B cell (primary cell): ENCODE measurements at regions not wholly inside any gene's neighbourhood (a gene's known extent, or its start where the extent isn't known, plus 50 kb on each side); places are given as distances from the start of the nearest gene placed in this dataset.

Experiments
- ATAC-seq: fragments of 200-7000 bp; cut with Tn5 transposase; one replicate; pipeline ENCODE4 v1.10.0; 2021; ENCODE audit warnings: low read depth, mild to moderate bottlenecking, moderate number of reproducible peaks, moderate library complexity
- CTCF ChIA-PET: fragments of 350-600 bp; sonication (Branson Sonifier 250); formaldehyde crosslinking; loops from one replicate; lab custom pipeline; 2021; ENCODE audit warnings: antibody characterized with exemption, inconsistent platforms; lab: Charles Lee
- POLR2A ChIA-PET: fragments of 350-600 bp; sonication (Branson Sonifier 250); formaldehyde crosslinking; loops from one replicate; lab custom pipeline; 2021; ENCODE audit warnings: antibody characterized with exemption; lab: Charles Lee
- DNase-seq: peaks from one replicate; pipeline ENCODE4 v3.0.0; 2013
- H2AFZ ChIP-seq: 2 replicates; pipeline ENCODE4 v1.6.1; 2012; ENCODE audit warnings: mild to moderate bottlenecking, low read depth, low read length; ENCODE audit not compliant: insufficient read depth, poor library complexity, severe bottlenecking
- H3K27ac ChIP-seq, 2 donors: 1 replicate in 1 of 2; 2 replicates in 1 of 2; pipeline ENCODE4 v1.5.1; 2012 to 2013; ENCODE audit warnings: low read length in 2 of 2, mild to moderate bottlenecking in 2 of 2, moderate library complexity in 1 of 2
- H3K27me3 ChIP-seq, 4 experiments: fragments of 200-600 bp in 1 of 4; sonication (generic) in 1 of 4; replicated peaks in 1 of 4; 1 replicate in 2 of 4; 2 replicates in 2 of 4; pipeline versions ENCODE4 v1.6.1 to v1.7.0; 2013 to 2016; ENCODE audit warnings: low read length in 3 of 4, mild to moderate bottlenecking in 2 of 4, mixed read lengths in 1 of 4, moderate library complexity in 1 of 4; ENCODE audit not compliant: insufficient read depth in 4 of 4, control insufficient read depth in 3 of 4; ENCODE audit errors: control extremely low read depth in 1 of 4
- H3K36me3 ChIP-seq, 2 experiments: replicated peaks in 1 of 2; 1 replicate in 1 of 2; 2 replicates in 1 of 2; pipeline versions ENCODE4 v1.6.1 to v1.7.1; 2013; ENCODE audit warnings: low read length in 1 of 2; ENCODE audit not compliant: insufficient read depth in 2 of 2, control insufficient read depth in 1 of 2; ENCODE audit errors: control extremely low read depth in 1 of 2, extremely low read depth in 1 of 2
- H3K4me1 ChIP-seq, 2 donors: fragments of 200-600 bp in 1 of 2; sonication (generic) in 1 of 2; 1 replicate in 1 of 2; 2 replicates in 1 of 2; pipeline versions ENCODE4 v1.5.1 to v1.6.1; 2013 to 2017; ENCODE audit warnings: low read length in 2 of 2; ENCODE audit not compliant: control insufficient read depth in 2 of 2, insufficient read depth in 2 of 2
- H3K4me2 ChIP-seq: replicated peaks from 2 replicates; pipeline ENCODE3; 2012; ENCODE audit warnings: mild to moderate bottlenecking, low read depth, low read length; ENCODE audit not compliant: poor library complexity, severe bottlenecking
- H3K4me3 ChIP-seq, 5 experiments: fragments of 200-600 bp in 1 of 5; sonication (generic) in 1 of 5; 1 replicate in 3 of 5; 2 replicates in 2 of 5; pipeline versions ENCODE4 v1.5.1 to v1.7.0; 2011 to 2016; ENCODE audit warnings: low read length in 4 of 5, mild to moderate bottlenecking in 4 of 5, low read depth in 2 of 5, control low read depth in 1 of 5, moderate library complexity in 1 of 5; ENCODE audit not compliant: insufficient read depth in 1 of 5; ENCODE audit errors: control extremely low read depth in 1 of 5, extremely low read depth in 1 of 5
- H3K79me2 ChIP-seq: fragments of 200-600 bp; sonication (generic); one replicate; pipeline ENCODE4 v1.6.0; 2016; ENCODE audit warnings: low read length; ENCODE audit not compliant: control insufficient read depth, insufficient read depth
- H3K9ac ChIP-seq: fragments of 200-600 bp; sonication (generic); 2 replicates; pipeline ENCODE4 v1.6.1; 2017; ENCODE audit warnings: mild to moderate bottlenecking, low read length, moderate library complexity
- H3K9me3 ChIP-seq, 3 donors: one replicate each; pipeline versions ENCODE4 v1.6.1 to v1.7.1; 2013; ENCODE audit warnings: low read length in 2 of 3; ENCODE audit not compliant: control insufficient read depth in 2 of 3, insufficient read depth in 1 of 3; ENCODE audit errors: control extremely low read depth in 1 of 3
- H4K20me1 ChIP-seq: 2 replicates; pipeline ENCODE4 v1.6.0; 2012; ENCODE audit warnings: mild to moderate bottlenecking, low read length; ENCODE audit not compliant: insufficient read depth, control insufficient read depth, poor library complexity, severe bottlenecking
- H3K27ac Mint-ChIP-seq: one replicate; pipeline ENCODE4 v1.8.0; 2021; ENCODE audit warnings: mixed read lengths
- H3K27me3 Mint-ChIP-seq: one replicate; pipeline ENCODE4 v1.8.0; 2021; ENCODE audit warnings: mixed read lengths
- H3K4me1 Mint-ChIP-seq: one replicate; pipeline ENCODE4 v1.8.0; 2021; ENCODE audit warnings: mixed read lengths
- H3K4me3 Mint-ChIP-seq: one replicate; pipeline ENCODE4 v1.8.0; 2021; ENCODE audit warnings: mixed read lengths
- H3K9me3 Mint-ChIP-seq: one replicate; pipeline ENCODE4 v1.8.0; 2022; ENCODE audit warnings: mixed read lengths; ENCODE audit not compliant: insufficient read depth
- EZH2 ChIP-seq: IDR thresholded peaks from 2 replicates; pipeline ENCODE4 v1.6.1; 2012; ENCODE audit warnings: borderline replicate concordance, low read depth, mild to moderate bottlenecking, moderate library complexity, low read length; ENCODE audit not compliant: insufficient read depth, poor library complexity, severe bottlenecking
- WGBS: methylation state at CpG from one replicate; pipeline ENCODE4 v1.1.5; 2013; ENCODE audit warnings: missing lambda C conversion rate; ENCODE audit not compliant: insufficient coverage; 5-methylcytosine and 5-hydroxymethylcytosine counted together
- intact Hi-C: fragments of 100-400 bp; cut with micrococcal nuclease; formaldehyde crosslinking; loops from one replicate; pipeline ENCODE4 v1.10.0; 2022
- TF ChIP-seq, protein P1 (sequence below): fragments of 200-600 bp; IDR thresholded peaks from one replicate; pipeline ENCODE4 v1.8.0; 2022; ENCODE audit warnings: antibody characterized with exemption, mild to moderate bottlenecking

GRCh38 chr9:81789721-81790120, 100.4 kb upstream of the TLE1 start:
- intact Hi-C loops = no loop called here
- ChIA-PET CTCF (no interaction called here), POLR2A (no interaction called here)
- Histone ChIP-seq H3K9me3 (peaks cover 0 to 13% (median 0%) of the 10 kb centered on the region in 3 donors), H3K79me2 (no peaks in the 10 kb centered on the region), H3K9ac (no peak overlapping the region), H3K27ac (no peak overlapping the region), H3K4me1 (no peaks in the 10 kb centered on the region), H3K36me3 (no peaks in the 10 kb centered on the region), H4K20me1 (no peaks in the 10 kb centered on the region), H2AFZ (no peak overlapping the region), H3K4me3 (no peak overlapping the region), H3K4me2 (no peak overlapping the region), H3K27me3 (no peaks in the 10 kb centered on the region)
- WGBS = no CpG with 5 or more reads among the region's 1 CpG
- TF ChIP-seq, protein P1, sequence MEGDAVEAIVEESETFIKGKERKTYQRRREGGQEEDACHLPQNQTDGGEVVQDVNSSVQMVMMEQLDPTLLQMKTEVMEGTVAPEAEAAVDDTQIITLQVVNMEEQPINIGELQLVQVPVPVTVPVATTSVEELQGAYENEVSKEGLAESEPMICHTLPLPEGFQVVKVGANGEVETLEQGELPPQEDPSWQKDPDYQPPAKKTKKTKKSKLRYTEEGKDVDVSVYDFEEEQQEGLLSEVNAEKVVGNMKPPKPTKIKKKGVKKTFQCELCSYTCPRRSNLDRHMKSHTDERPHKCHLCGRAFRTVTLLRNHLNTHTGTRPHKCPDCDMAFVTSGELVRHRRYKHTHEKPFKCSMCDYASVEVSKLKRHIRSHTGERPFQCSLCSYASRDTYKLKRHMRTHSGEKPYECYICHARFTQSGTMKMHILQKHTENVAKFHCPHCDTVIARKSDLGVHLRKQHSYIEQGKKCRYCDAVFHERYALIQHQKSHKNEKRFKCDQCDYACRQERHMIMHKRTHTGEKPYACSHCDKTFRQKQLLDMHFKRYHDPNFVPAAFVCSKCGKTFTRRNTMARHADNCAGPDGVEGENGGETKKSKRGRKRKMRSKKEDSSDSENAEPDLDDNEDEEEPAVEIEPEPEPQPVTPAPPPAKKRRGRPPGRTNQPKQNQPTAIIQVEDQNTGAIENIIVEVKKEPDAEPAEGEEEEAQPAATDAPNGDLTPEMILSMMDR = no peak
- TF ChIP-seq EZH2 = no peak
- Mint-ChIP-seq H3K27me3 (peaks cover 7% of the 10 kb centered on the region), H3K9me3 (no peaks in the 10 kb centered on the region), H3K4me1 (no peaks in the 10 kb centered on the region), H3K4me3 (no peak overlapping the region), H3K27ac (no peak overlapping the region)
- no peak for DNase-seq
- no peak for ATAC-seq

- H3K27ac Mint-ChIP-seq = no peak overlapping the region
These were observed 100.8 kb upstream of the TLE1 start for GRCh38 chr9:81790166-81790565.

More at GRCh38 chr9:81790166-81790565, 100.8 kb upstream of the TLE1 start:
- H3K4me3 Mint-ChIP-seq = no peak overlapping the region
- Histone ChIP-seq H3K9me3 (peaks cover 0 to 9% (median 0%) of the 10 kb centered on the region in 3 donors), H3K79me2 (no peaks in the 10 kb centered on the region), H3K4me3 (no peak overlapping the region), H4K20me1 (no peaks in the 10 kb centered on the region), H3K9ac (no peak overlapping the region), H3K36me3 (no peaks in the 10 kb centered on the region), H3K4me2 (no peak overlapping the region), H2AFZ (no peak overlapping the region), H3K27ac (no peak overlapping the region), H3K4me1 (no peaks in the 10 kb centered on the region), H3K27me3 (no peaks in the 10 kb centered on the region)
- no peaks in the 10 kb centered on the region for H3K9me3 Mint-ChIP-seq
- H3K27me3 Mint-ChIP-seq = peaks cover 7% of the 10 kb centered on the region
- H3K4me1 Mint-ChIP-seq = no peaks in the 10 kb centered on the region
- DNase-seq (no peak), ATAC-seq (no peak)
- ChIA-PET POLR2A (no interaction called here), CTCF (no interaction called here)
- TF ChIP-seq, protein P1 = no peak
- no peak for TF ChIP-seq EZH2
- 100% methylated on average over 1 of the region's 2 CpGs for WGBS
- intact Hi-C loops = no loop called here
